ENCODE measurements at regions not wholly inside any gene's neighbourhood (a gene's known extent, or its start where the extent isn't known, plus 50 kb on each side); places are given as distances from the start of the nearest gene placed in this dataset.

DNA sequence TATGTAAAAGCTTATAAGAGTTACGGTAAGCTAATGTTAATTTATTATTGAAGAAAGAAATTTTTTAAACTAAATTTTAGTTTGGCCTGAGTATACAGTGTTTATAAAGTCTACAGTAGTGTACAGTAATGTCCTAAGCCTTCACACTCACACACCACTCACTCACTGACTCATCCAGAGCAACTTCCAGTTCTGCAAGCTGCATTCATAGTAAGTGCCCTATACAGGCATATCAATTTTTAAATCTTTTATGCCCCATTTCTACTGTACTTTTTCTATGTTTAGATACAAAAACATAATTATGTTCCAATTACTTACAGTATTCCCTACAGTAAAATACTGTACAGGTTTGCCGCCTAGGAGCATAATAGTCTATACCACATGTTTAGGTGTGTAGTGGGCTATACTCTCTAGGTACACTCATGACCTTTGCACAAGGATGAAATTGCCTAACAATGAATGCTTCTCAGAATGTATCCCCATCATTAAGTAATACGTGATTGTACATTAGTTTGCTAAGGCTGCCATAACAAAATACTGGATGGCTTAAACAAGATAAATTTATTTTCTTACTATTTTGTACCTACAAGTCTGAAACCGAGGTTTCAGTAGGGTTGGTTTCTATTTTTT is 333.8 kb upstream of the PCDH7 start:
- Histone ChIP-seq H3K36me3 (ENCODE audit: low read depth) (no peaks in the 10 kb centered on the region), H3K4me1 (ENCODE audit: insufficient read depth) (no peaks in the 10 kb centered on the region), H3K9me3 (ENCODE audit: low read depth) (no peaks in the 10 kb centered on the region), H3K4me3 (no peak overlapping the region), H3K27ac (no peak overlapping the region), H3K9ac (no peak overlapping the region), H3K27me3 (replicated peaks; ENCODE audit: insufficient read depth) (no peaks in the 10 kb centered on the region), H3F3A (ENCODE audit: insufficient read depth) (no peaks in the 10 kb centered on the region), H2AFZ (no peak overlapping the region), H3K4me2 (ENCODE audit: unreplicated experiment) (no peak overlapping the region), H3K9me2 (ENCODE audit: insufficient read depth) (no peaks in the 10 kb centered on the region), H4K20me1 (ENCODE audit: insufficient read depth) (no peaks in the 10 kb centered on the region), H3K79me2 (ENCODE audit: insufficient read depth) (no peaks in the 10 kb centered on the region)
- peak; percentile 20 for DNase-seq
- in situ Hi-C loops (cut with MboI) = no loop called here
- WGBS, 2 experiments (ENCODE audit: low coverage in 1 of 2, low lambda C conversion rate in 2 of 2, missing lambda C conversion rate in 2 of 2) = 38 to 43% methylated on average over 4 of the region's 4 CpGs
- TF ChIP-seq EZH2 (IDR thresholded peaks at IDR 0.05; ENCODE audit: insufficient read depth, poor library complexity, severe bottlenecking) (no peak), EZH2phosphoT487 (IDR thresholded peaks at IDR 0.05; ENCODE audit: insufficient read depth, low read depth) (no peak)

DNA sequence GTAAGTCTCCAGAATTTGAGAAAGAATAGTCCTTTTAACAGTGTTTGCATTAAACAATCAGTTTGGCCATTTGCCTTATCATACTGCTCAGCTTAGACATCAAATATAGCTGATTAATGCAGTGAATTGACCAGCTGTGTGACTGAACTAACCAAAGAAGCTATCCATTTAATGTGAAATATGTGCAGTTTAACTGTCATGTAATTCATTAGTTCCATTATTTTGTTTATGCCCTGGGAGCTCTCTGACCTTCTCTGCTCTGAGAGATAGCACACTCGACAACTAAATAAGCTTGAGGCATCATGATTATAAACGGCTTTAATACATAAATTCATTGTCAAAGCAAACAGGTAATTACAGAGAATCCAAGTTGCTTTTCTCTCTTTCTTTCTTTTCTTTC is 324.3 kb upstream of the PCDH7 start:
- Histone ChIP-seq H3F3A (ENCODE audit: insufficient read depth) (no peaks in the 10 kb centered on the region), H4K20me1 (ENCODE audit: insufficient read depth) (no peaks in the 10 kb centered on the region), H3K27ac (no peak overlapping the region), H3K9me3 (ENCODE audit: low read depth) (no peaks in the 10 kb centered on the region), H3K4me1 (ENCODE audit: insufficient read depth) (no peaks in the 10 kb centered on the region), H3K36me3 (ENCODE audit: low read depth) (no peaks in the 10 kb centered on the region), H3K9ac (no peak overlapping the region), H3K27me3 (replicated peaks; ENCODE audit: insufficient read depth) (no peaks in the 10 kb centered on the region), H3K79me2 (ENCODE audit: insufficient read depth) (no peaks in the 10 kb centered on the region), H3K9me2 (ENCODE audit: insufficient read depth) (no peaks in the 10 kb centered on the region), H3K4me2 (ENCODE audit: unreplicated experiment) (no peak overlapping the region), H3K4me3 (no peak overlapping the region), H2AFZ (no peak overlapping the region)
- WGBS, 2 experiments (ENCODE audit: low coverage in 1 of 2, low lambda C conversion rate in 2 of 2, missing lambda C conversion rate in 2 of 2) = 14 to 24% methylated on average over 2 of the region's 2 CpGs
- TF ChIP-seq EZH2phosphoT487 (IDR thresholded peaks at IDR 0.05; ENCODE audit: insufficient read depth, low read depth) (no peak), EZH2 (IDR thresholded peaks at IDR 0.05; ENCODE audit: insufficient read depth, poor library complexity, severe bottlenecking) (no peak)
- no peak for DNase-seq
- in situ Hi-C loops (cut with MboI) = no loop called here

DNA sequence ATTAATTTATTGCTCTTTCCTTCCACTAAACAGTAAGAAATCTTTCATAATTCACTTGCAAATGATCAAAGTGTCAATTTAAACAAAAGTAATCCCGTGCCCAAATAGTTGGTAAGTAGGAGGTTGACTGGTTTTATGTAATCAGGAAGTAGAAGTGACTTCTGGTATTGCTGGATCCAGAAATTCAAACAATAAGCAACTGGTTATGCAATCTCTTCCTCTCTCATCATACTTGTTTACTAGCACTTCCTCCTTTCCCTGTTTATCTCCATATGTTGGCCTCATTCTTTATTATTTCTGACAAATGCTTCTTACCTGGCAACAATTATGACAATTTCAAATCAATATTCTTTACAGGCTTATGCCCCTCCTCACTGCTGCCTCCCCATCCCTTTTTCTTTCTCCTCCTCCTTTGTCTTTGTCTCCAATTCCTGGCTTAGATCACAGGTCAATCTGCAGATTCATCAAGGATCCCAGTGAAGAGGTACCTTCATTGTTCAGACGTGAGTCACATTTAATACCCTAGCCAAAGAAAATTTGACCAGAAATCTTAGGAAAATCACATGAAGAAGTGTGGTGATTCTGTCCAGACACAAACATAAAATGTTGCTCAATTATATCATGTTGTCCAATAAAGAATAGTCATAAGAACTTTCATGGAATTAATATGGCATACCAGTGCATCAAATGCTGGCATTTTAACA is 323.2 kb upstream of the PCDH7 start:
- no peak for DNase-seq
- no peak overlapping the region for H3K4me2 ChIP-seq (ENCODE audit: unreplicated experiment)
- in situ Hi-C loops (cut with MboI) = no loop called here
- no peaks in the 10 kb centered on the region for H3K9me3 ChIP-seq (ENCODE audit: low read depth)
- H3F3A ChIP-seq (ENCODE audit: insufficient read depth) = no peaks in the 10 kb centered on the region
- H3K27me3 ChIP-seq (replicated peaks; ENCODE audit: insufficient read depth) = no peaks in the 10 kb centered on the region
- WGBS, 2 experiments (ENCODE audit: low coverage in 1 of 2, low lambda C conversion rate in 2 of 2, missing lambda C conversion rate in 2 of 2) = 1 to 5% methylated on average over 2 of the region's 2 CpGs
- H4K20me1 ChIP-seq (ENCODE audit: insufficient read depth) = no peaks in the 10 kb centered on the region
- H3K79me2 ChIP-seq (ENCODE audit: insufficient read depth) = no peaks in the 10 kb centered on the region
- no peak for TF ChIP-seq EZH2 (IDR thresholded peaks at IDR 0.05; ENCODE audit: insufficient read depth, poor library complexity, severe bottlenecking)
- TF ChIP-seq EZH2phosphoT487 (IDR thresholded peaks at IDR 0.05; ENCODE audit: insufficient read depth, low read depth) = no peak
- no peak overlapping the region for H3K4me3 ChIP-seq
- no peak overlapping the region for H3K27ac ChIP-seq
- H3K36me3 ChIP-seq (ENCODE audit: low read depth) = no peaks in the 10 kb centered on the region
- H3K4me1 ChIP-seq (ENCODE audit: insufficient read depth) = no peaks in the 10 kb centered on the region
- H3K9me2 ChIP-seq (ENCODE audit: insufficient read depth) = no peaks in the 10 kb centered on the region
- no peak overlapping the region for H2AFZ ChIP-seq
- H3K9ac ChIP-seq = no peak overlapping the region

DNA sequence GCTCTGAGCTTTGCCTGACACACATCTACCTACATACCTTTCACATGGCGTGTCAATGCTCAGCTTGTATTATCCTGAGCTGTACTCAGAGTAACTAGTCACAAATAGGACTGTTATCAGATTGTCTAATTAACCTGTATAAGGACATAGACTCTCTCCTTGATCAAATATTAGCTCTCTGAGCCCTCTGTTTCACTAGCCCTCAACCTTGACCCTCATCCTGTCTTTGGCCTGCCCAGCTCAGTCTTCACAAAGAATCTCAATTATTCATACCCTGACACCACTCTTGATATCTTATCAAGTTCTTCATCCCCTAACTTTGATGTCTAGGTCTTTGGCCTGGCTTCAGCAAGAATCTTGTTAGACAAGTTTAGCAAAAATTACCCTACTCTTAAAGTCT is 320.7 kb upstream of the PCDH7 start:
- Histone ChIP-seq H4K20me1 (ENCODE audit: insufficient read depth) (no peaks in the 10 kb centered on the region), H3K9me2 (ENCODE audit: insufficient read depth) (no peaks in the 10 kb centered on the region), H3K9me3 (ENCODE audit: low read depth) (no peaks in the 10 kb centered on the region), H3K9ac (no peak overlapping the region), H3K4me3 (no peak overlapping the region), H3K4me1 (ENCODE audit: insufficient read depth) (no peaks in the 10 kb centered on the region), H3K79me2 (ENCODE audit: insufficient read depth) (no peaks in the 10 kb centered on the region), H3K27me3 (replicated peaks; ENCODE audit: insufficient read depth) (no peaks in the 10 kb centered on the region), H3K27ac (no peak overlapping the region), H3K36me3 (ENCODE audit: low read depth) (no peaks in the 10 kb centered on the region), H3F3A (ENCODE audit: insufficient read depth) (no peaks in the 10 kb centered on the region), H3K4me2 (ENCODE audit: unreplicated experiment) (no peak overlapping the region), H2AFZ (no peak overlapping the region)
- DNase-seq = no peak
- TF ChIP-seq EZH2phosphoT487 (IDR thresholded peaks at IDR 0.05; ENCODE audit: insufficient read depth, low read depth) = no peak
- no peak for TF ChIP-seq EZH2 (IDR thresholded peaks at IDR 0.05; ENCODE audit: insufficient read depth, poor library complexity, severe bottlenecking)
- 19 to 44% methylated on average over 1 of the region's 1 CpG for WGBS, 2 experiments (ENCODE audit: low coverage in 1 of 2, low lambda C conversion rate in 2 of 2, missing lambda C conversion rate in 2 of 2)
- in situ Hi-C loops (cut with MboI) = no loop called here
